ENCODE measurements at regions not wholly inside any gene's neighbourhood (a gene's known extent, or its start where the extent isn't known, plus 50 kb on each side); places are given as distances from the start of the nearest gene placed in this dataset.

GRCh38 chr15:24823473-24823872, 131.3 kb upstream of the SNRPN start:
- H3K27ac Mint-ChIP-seq, result peak overlapping the region; percentile 77
- H3K9me3 Mint-ChIP-seq, result peaks cover 41% of the 10 kb centered on the region
- peak; percentile 100 for ATAC-seq
- H3K27me3 Mint-ChIP-seq (ENCODE audit: low read depth), result no peaks in the 10 kb centered on the region
- POLR2A ChIA-PET, result interaction anchor here (1.1 to 1.2 kb wide), 2 partner anchors 51 to 133 kb away, joined by 3 to 5 read pairs; no protein-coding TSS in a partner anchor
- TF ChIP-seq SP1 (CRISPR knock-in tag; conservative IDR thresholded peaks at IDR 0.05), result peak; percentile 83
- no peak for TF ChIP-seq KAT7 (CRISPR knock-in tag; IDR thresholded peaks at IDR 0.05; ENCODE audit: borderline replicate concordance)
- TF ChIP-seq ETV6 (CRISPR knock-in tag; IDR thresholded peaks at IDR 0.05), result no peak
- TF ChIP-seq MXD4 (CRISPR knock-in tag; IDR thresholded peaks at IDR 0.05; ENCODE audit: borderline replicate concordance), result no peak
- no peak for TF ChIP-seq MLX (CRISPR knock-in tag; IDR thresholded peaks at IDR 0.05)
- peak; percentile 69; the same call in 1 of the 2 replicates for TF ChIP-seq TEAD4 (CRISPR knock-in tag; IDR thresholded peaks at IDR 0.05)
- TF ChIP-seq MAX (CRISPR knock-in tag; IDR thresholded peaks at IDR 0.05), result peak; percentile 32; the same call in 1 of the 2 replicates
- TF ChIP-seq USF1 (CRISPR knock-in tag; IDR thresholded peaks at IDR 0.05), result peak; percentile 68; the same call in 1 of the 2 replicates
- peak; percentile 64 for TF ChIP-seq USF2 (CRISPR knock-in tag; IDR thresholded peaks at IDR 0.05)
- TF ChIP-seq TEAD1 (CRISPR knock-in tag; IDR thresholded peaks at IDR 0.05), result peak; percentile 90; the same call in 1 of the 2 replicates
- CTCF ChIA-PET, result interaction anchor here (0.6 to 1.3 kb wide), 4 partner anchors 10 to 147 kb away, joined by 3 to 5 read pairs (median 4); no protein-coding TSS in a partner anchor
- H3K36me3 Mint-ChIP-seq, result peaks cover 29% of the 10 kb centered on the region
- peak; percentile 94 for DNase-seq (ENCODE audit: low spot score)
- H3K4me3 Mint-ChIP-seq, result peak overlapping the region; percentile 58
- H3K4me1 Mint-ChIP-seq, result peaks cover 33% of the 10 kb centered on the region

GRCh38 chr15:24832282-24832681, 122.5 kb upstream of the SNRPN start:
- H3K27me3 Mint-ChIP-seq (ENCODE audit: low read depth), result no peaks in the 10 kb centered on the region
- H3K36me3 Mint-ChIP-seq, result peaks cover 21% of the 10 kb centered on the region
- ChIA-PET CTCF (no interaction called here), POLR2A (no interaction called here)
- no peak overlapping the region for H3K4me3 Mint-ChIP-seq
- H3K9me3 Mint-ChIP-seq, result peaks cover 38% of the 10 kb centered on the region
- H3K27ac Mint-ChIP-seq, result no peak overlapping the region
- ATAC-seq (no peak), DNase-seq (ENCODE audit: low spot score) (no peak)
- peaks cover 39% of the 10 kb centered on the region for H3K4me1 Mint-ChIP-seq
- TF ChIP-seq ZNF232 (CRISPR knock-in tag; IDR thresholded peaks at IDR 0.05), result no peak
- no peak for TF ChIP-seq ZNF671 (CRISPR knock-in tag; IDR thresholded peaks at IDR 0.05)
- TF ChIP-seq NFATC4 (CRISPR knock-in tag; IDR thresholded peaks at IDR 0.05), result no peak
- TF ChIP-seq ATF1 (CRISPR knock-in tag; IDR thresholded peaks at IDR 0.05), result no peak
- TF ChIP-seq RORB (CRISPR knock-in tag; IDR thresholded peaks at IDR 0.05), result no peak
- no peak for TF ChIP-seq TEAD4 (CRISPR knock-in tag; IDR thresholded peaks at IDR 0.05)
- TF ChIP-seq ZNF512 (CRISPR knock-in tag; IDR thresholded peaks at IDR 0.05; ENCODE audit: borderline replicate concordance), result no peak
- no peak for TF ChIP-seq AR (CRISPR knock-in tag; IDR thresholded peaks at IDR 0.05)
- TF ChIP-seq ZBTB43 (CRISPR knock-in tag; IDR thresholded peaks at IDR 0.05), result no peak
- no peak for TF ChIP-seq ZNF532 (CRISPR knock-in tag; IDR thresholded peaks at IDR 0.05; ENCODE audit: borderline replicate concordance)
- no peak for TF ChIP-seq CTCF (IDR thresholded peaks at IDR 0.05)
